ENCODE measurements at regions not wholly inside any gene's neighbourhood (a gene's known extent, or its start where the extent isn't known, plus 50 kb on each side); places are given as distances from the start of the nearest gene placed in this dataset.
A peak's percentile ranks its signal among the peaks of the same experiment; 100 is the strongest.

DNA sequence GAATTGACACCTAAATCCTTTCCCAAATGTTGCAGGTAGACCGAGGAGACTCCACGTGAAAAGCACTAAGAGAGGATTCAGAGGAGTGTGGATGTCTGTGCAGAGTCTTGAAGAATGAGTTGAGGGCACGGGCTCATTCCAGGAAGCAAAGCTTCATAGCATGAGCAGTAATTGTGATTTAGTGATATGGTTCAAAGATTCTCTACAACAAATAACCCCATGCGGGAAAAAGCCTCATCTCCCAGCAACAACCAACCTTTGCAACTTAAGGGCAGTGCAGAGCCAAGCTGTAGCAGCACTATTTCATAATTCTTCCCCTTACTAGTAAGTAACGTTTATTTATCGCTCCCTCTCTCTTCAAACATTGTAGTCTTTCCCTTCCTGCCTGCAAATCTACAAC is 87.5 kb upstream of the CLMP start:
- ChIA-PET POLR2A (no interaction called here), CTCF (no interaction called here)
- peaks cover 79% of the 10 kb centered on the region for H3K27me3 Mint-ChIP-seq (ENCODE audit: insufficient read depth, unreplicated experiment)
- no TSS peak for BruUV-seq (replicated peaks)
- TF ChIP-seq, protein P1, sequence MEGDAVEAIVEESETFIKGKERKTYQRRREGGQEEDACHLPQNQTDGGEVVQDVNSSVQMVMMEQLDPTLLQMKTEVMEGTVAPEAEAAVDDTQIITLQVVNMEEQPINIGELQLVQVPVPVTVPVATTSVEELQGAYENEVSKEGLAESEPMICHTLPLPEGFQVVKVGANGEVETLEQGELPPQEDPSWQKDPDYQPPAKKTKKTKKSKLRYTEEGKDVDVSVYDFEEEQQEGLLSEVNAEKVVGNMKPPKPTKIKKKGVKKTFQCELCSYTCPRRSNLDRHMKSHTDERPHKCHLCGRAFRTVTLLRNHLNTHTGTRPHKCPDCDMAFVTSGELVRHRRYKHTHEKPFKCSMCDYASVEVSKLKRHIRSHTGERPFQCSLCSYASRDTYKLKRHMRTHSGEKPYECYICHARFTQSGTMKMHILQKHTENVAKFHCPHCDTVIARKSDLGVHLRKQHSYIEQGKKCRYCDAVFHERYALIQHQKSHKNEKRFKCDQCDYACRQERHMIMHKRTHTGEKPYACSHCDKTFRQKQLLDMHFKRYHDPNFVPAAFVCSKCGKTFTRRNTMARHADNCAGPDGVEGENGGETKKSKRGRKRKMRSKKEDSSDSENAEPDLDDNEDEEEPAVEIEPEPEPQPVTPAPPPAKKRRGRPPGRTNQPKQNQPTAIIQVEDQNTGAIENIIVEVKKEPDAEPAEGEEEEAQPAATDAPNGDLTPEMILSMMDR (IDR thresholded peaks at IDR 0.05; ENCODE audit: unreplicated experiment): no peak
- H3K27ac Mint-ChIP-seq (ENCODE audit: low read depth, unreplicated experiment): no peak overlapping the region
- H3K36me3 Mint-ChIP-seq (ENCODE audit: insufficient read depth, unreplicated experiment): no peaks in the 10 kb centered on the region
- H3K4me3 Mint-ChIP-seq (ENCODE audit: unreplicated experiment): no peak overlapping the region
- intact Hi-C loops (cut with micrococcal nuclease): no loop called here
- no peak for DNase-seq (ENCODE audit: unreplicated experiment)
- no peaks in the 10 kb centered on the region for H3K9me3 Mint-ChIP-seq (ENCODE audit: unreplicated experiment)
- no peaks in the 10 kb centered on the region for H3K4me1 Mint-ChIP-seq (ENCODE audit: insufficient read depth, unreplicated experiment)

DNA sequence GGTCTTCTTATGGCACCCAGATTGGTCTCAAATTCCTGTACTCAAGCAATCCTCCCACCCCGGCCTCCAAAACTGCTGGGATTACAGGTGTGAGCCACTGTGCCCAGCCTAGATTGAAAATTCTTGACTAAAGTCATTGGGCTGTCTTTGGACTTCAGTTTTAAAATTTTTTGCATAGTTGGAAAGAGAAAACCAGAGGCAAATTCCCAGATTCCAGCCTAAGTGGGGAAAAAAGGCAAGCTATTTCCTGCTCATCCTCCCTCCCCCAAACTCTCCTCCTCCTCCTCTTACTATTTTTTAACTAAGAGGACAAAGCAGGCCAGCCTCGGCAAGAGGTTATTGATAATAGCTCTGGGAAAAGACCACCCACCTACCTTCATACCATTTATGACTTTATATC is 78.6 kb upstream of the CLMP start:
- H3K4me3 Mint-ChIP-seq (ENCODE audit: unreplicated experiment): no peak overlapping the region
- no TSS peak for BruUV-seq (replicated peaks)
- intact Hi-C loops (cut with micrococcal nuclease): no loop called here
- no peak overlapping the region for H3K27ac Mint-ChIP-seq (ENCODE audit: low read depth, unreplicated experiment)
- CTCF ChIA-PET: interaction anchor here (1.4 to 7.8 kb wide), 4 partner anchors 12 to 162 kb away, joined by 3 to 58 read pairs (median 6); no protein-coding TSS in a partner anchor
- POLR2A ChIA-PET: interaction anchor here (0.5 to 0.8 kb wide), 2 partner anchors 22 to 170 kb away, joined by 3 to 4 read pairs; no protein-coding TSS in a partner anchor
- peaks cover 7% of the 10 kb centered on the region for H3K4me1 Mint-ChIP-seq (ENCODE audit: insufficient read depth, unreplicated experiment)
- no peak for DNase-seq (ENCODE audit: unreplicated experiment)
- TF ChIP-seq, protein P1 (IDR thresholded peaks at IDR 0.05; ENCODE audit: unreplicated experiment): no peak
- peaks cover 14% of the 10 kb centered on the region for H3K27me3 Mint-ChIP-seq (ENCODE audit: insufficient read depth, unreplicated experiment)
- no peaks in the 10 kb centered on the region for H3K36me3 Mint-ChIP-seq (ENCODE audit: insufficient read depth, unreplicated experiment)
- H3K9me3 Mint-ChIP-seq (ENCODE audit: unreplicated experiment): no peaks in the 10 kb centered on the region

GRCh38 chr11:123272565-123272964 is 77.5 kb upstream of the CLMP start:
- peak; percentile 75 for DNase-seq (ENCODE audit: unreplicated experiment)
- ChIA-PET POLR2A (interaction anchor here (0.8 to 0.9 kb wide), 2 partner anchors 20 to 21 kb away, joined by 3 read pairs; no protein-coding TSS in a partner anchor), CTCF (interaction anchor here (0.5 to 7.8 kb wide), 9 partner anchors 11 to 1404 kb away, joined by 3 to 58 read pairs (median 3); no protein-coding TSS in a partner anchor)
- Mint-ChIP-seq H3K27me3 (ENCODE audit: insufficient read depth, unreplicated experiment) (peaks cover 4% of the 10 kb centered on the region), H3K4me1 (ENCODE audit: insufficient read depth, unreplicated experiment) (peaks cover 7% of the 10 kb centered on the region), H3K9me3 (ENCODE audit: unreplicated experiment) (no peaks in the 10 kb centered on the region), H3K4me3 (ENCODE audit: unreplicated experiment) (no peak overlapping the region), H3K36me3 (ENCODE audit: insufficient read depth, unreplicated experiment) (no peaks in the 10 kb centered on the region), H3K27ac (ENCODE audit: low read depth, unreplicated experiment) (no peak overlapping the region)
- intact Hi-C loops (cut with micrococcal nuclease): no loop called here
- BruUV-seq (replicated peaks): no TSS peak
- TF ChIP-seq, protein P1 (IDR thresholded peaks at IDR 0.05; ENCODE audit: unreplicated experiment): no peak

GRCh38 chr11:123268156-123268555 is 73.1 kb upstream of the CLMP start:
- no peak overlapping the region for H3K27ac Mint-ChIP-seq (ENCODE audit: low read depth, unreplicated experiment)
- H3K27me3 Mint-ChIP-seq (ENCODE audit: insufficient read depth, unreplicated experiment): peaks cover 15% of the 10 kb centered on the region
- POLR2A ChIA-PET: no interaction called here
- DNase-seq (ENCODE audit: unreplicated experiment): no peak
- H3K4me1 Mint-ChIP-seq (ENCODE audit: insufficient read depth, unreplicated experiment): peaks cover 6% of the 10 kb centered on the region
- H3K4me3 Mint-ChIP-seq (ENCODE audit: unreplicated experiment): no peak overlapping the region
- intact Hi-C loops (cut with micrococcal nuclease): loop anchor here (10.0 kb wide), 1 partner anchor 403 kb away; no protein-coding TSS in a partner anchor
- H3K9me3 Mint-ChIP-seq (ENCODE audit: unreplicated experiment): no peaks in the 10 kb centered on the region
- CTCF ChIA-PET: interaction anchor here (0.7 to 3.6 kb wide), 7 partner anchors 18 to 210 kb away, joined by 3 to 9 read pairs (median 4); no protein-coding TSS in a partner anchor
- TF ChIP-seq, protein P1 (IDR thresholded peaks at IDR 0.05; ENCODE audit: unreplicated experiment): no peak
- no TSS peak for BruUV-seq (replicated peaks)
- H3K36me3 Mint-ChIP-seq (ENCODE audit: insufficient read depth, unreplicated experiment): no peaks in the 10 kb centered on the region

Data from MCF 10A (cell line).